ENCODE measurements at regions not wholly inside any gene's neighbourhood (a gene's known extent, or its start where the extent isn't known, plus 50 kb on each side); places are given as distances from the start of the nearest gene placed in this dataset.

DNA sequence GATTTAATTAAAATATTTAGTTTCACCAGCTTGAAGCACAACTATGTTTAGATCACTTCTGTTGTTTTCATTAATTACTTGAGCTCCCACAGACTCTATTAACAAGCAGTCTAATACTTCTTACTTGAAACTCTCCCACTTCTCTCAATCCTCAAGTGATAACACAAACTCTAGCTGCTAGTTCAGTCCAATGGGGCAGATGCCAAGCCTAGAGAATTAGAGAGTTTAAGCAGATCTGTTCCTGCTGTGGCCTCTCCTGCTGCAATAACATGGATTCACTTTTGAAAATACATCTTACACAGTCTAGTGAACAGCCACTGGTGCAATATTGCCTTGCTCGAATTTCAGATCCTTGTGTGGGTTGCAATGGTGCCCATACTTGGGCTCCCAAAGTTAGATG, 566.4 kb upstream of the SGO1 start:
- no peak overlapping the region for H3K4ac ChIP-seq (ENCODE audit: low read depth, low read length)
- H4K91ac ChIP-seq (ENCODE audit: insufficient read depth, low read depth, low read length): no peak overlapping the region
- H3K27ac ChIP-seq (ENCODE audit: insufficient read depth, low read length): no peak overlapping the region
- dilution Hi-C loops (cut with HindIII; ENCODE audit: low sequenced_read_pairs, unreplicated experiment): no loop called here
- H2BK5ac ChIP-seq (ENCODE audit: low read depth, low read length, poor library complexity, severe bottlenecking): no peak overlapping the region
- BruUV-seq (replicated peaks): no TSS peak
- no peak overlapping the region for H2BK120ac ChIP-seq (ENCODE audit: low read depth, low read length)
- no peaks in the 10 kb centered on the region for H3K27me3 ChIP-seq (ENCODE audit: control insufficient read depth, insufficient read depth, low read length)
- no peak overlapping the region for H2BK15ac ChIP-seq (ENCODE audit: low read depth, low read length)
- no peak overlapping the region for H4K8ac ChIP-seq (ENCODE audit: low read depth in 2 of 2, low read length in 2 of 2)
- in situ Hi-C loops (cut with MboI; ENCODE audit: low sequenced_read_pairs): no loop called here
- ATAC-seq (ENCODE audit: low read depth) (no peak), DNase-seq (no peak)
- H3K23ac ChIP-seq (ENCODE audit: low read depth, low read length): no peak overlapping the region
- no peak overlapping the region for H3K56ac ChIP-seq (ENCODE audit: extremely low read depth, insufficient read depth, low read length)
- H3K14ac ChIP-seq (replicated peaks; ENCODE audit: low read depth, low read length): no peak overlapping the region
- H3K4me2 ChIP-seq (ENCODE audit: low read depth, low read length): no peak overlapping the region
- H3K4me3 ChIP-seq (ENCODE audit: insufficient read depth, low read depth, low read length): no peak overlapping the region
- ChIA-PET POLR2A (ENCODE audit: unreplicated experiment) (no interaction called here), CTCF (no interaction called here)
- H3K36me3 ChIP-seq (ENCODE audit: control insufficient read depth, insufficient read depth, low read length): no peaks in the 10 kb centered on the region
- intact Hi-C loops (cut with micrococcal nuclease): no loop called here
- H3K4me1 ChIP-seq (ENCODE audit: control insufficient read depth, insufficient read depth, low read length): no peaks in the 10 kb centered on the region
- no peak overlapping the region for H2BK20ac ChIP-seq (ENCODE audit: low read depth, low read length)
- H4K20me1 ChIP-seq (ENCODE audit: insufficient read depth, low read length): no peaks in the 10 kb centered on the region
- no peak overlapping the region for H3K9ac ChIP-seq (ENCODE audit: low read depth, low read length)
- no peaks in the 10 kb centered on the region for H3K9me1 ChIP-seq (ENCODE audit: insufficient read depth, low read length)
- no peaks in the 10 kb centered on the region for H3K79me1 ChIP-seq (ENCODE audit: low read depth in 1 of 2, low read length in 2 of 2)
- TF ChIP-seq BHLHE40 (IDR thresholded peaks at IDR 0.05; ENCODE audit: low read depth, low read length) (no peak), MAFK (IDR thresholded peaks at IDR 0.05; ENCODE audit: low read depth, low read length) (no peak), RCOR1 (IDR thresholded peaks at IDR 0.05; ENCODE audit: insufficient replicate concordance, low read length) (no peak), POLR2A (IDR thresholded peaks at IDR 0.05; ENCODE audit: low read depth, low read length) (no peak), CHD1 (IDR thresholded peaks at IDR 0.05; ENCODE audit: low read depth, low read length) (no peak), SMC3 (IDR thresholded peaks at IDR 0.05; ENCODE audit: low read depth, low read length) (no peak), CEBPB (IDR thresholded peaks at IDR 0.05; ENCODE audit: low read depth, low read length) (no peak), NFE2L2 (IDR thresholded peaks at IDR 0.05; ENCODE audit: low read depth, low read length) (no peak), RFX5 (IDR thresholded peaks at IDR 0.05; ENCODE audit: low read depth, low read length) (no peak), MXI1 (IDR thresholded peaks at IDR 0.05; ENCODE audit: borderline replicate concordance, low read depth, low read length) (no peak), CTCF (conservative IDR thresholded peaks at IDR 0.05; ENCODE audit: low read depth, low read length) (no peak), MAZ (IDR thresholded peaks at IDR 0.05; ENCODE audit: borderline replicate concordance, low read depth, low read length) (no peak), RAD21 (IDR thresholded peaks at IDR 0.05; ENCODE audit: low read length) (no peak), FOS (IDR thresholded peaks at IDR 0.05; ENCODE audit: low read depth, low read length) (no peak)
- TF ChIP-seq, protein P1, sequence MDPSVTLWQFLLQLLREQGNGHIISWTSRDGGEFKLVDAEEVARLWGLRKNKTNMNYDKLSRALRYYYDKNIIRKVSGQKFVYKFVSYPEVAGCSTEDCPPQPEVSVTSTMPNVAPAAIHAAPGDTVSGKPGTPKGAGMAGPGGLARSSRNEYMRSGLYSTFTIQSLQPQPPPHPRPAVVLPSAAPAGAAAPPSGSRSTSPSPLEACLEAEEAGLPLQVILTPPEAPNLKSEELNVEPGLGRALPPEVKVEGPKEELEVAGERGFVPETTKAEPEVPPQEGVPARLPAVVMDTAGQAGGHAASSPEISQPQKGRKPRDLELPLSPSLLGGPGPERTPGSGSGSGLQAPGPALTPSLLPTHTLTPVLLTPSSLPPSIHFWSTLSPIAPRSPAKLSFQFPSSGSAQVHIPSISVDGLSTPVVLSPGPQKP (IDR thresholded peaks at IDR 0.05; ENCODE audit: borderline replicate concordance, low read depth, low read length): no peak
- TF ChIP-seq, protein P2, sequence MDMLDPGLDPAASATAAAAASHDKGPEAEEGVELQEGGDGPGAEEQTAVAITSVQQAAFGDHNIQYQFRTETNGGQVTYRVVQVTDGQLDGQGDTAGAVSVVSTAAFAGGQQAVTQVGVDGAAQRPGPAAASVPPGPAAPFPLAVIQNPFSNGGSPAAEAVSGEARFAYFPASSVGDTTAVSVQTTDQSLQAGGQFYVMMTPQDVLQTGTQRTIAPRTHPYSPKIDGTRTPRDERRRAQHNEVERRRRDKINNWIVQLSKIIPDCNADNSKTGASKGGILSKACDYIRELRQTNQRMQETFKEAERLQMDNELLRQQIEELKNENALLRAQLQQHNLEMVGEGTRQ (IDR thresholded peaks at IDR 0.05; ENCODE audit: low read depth, low read length): no peak
- no peak overlapping the region for H4K5ac ChIP-seq (ENCODE audit: low read depth, low read length)
- H2AFZ ChIP-seq (replicated peaks; ENCODE audit: low read length, poor library complexity): no peak overlapping the region
- H3K9me3 ChIP-seq (ENCODE audit: control insufficient read depth, insufficient read depth, low read length): no peaks in the 10 kb centered on the region
- no peak overlapping the region for H2AK5ac ChIP-seq (ENCODE audit: low read depth, low read length)
- WGBS, 2 experiments (ENCODE audit: extremely low coverage in 2 of 2, insufficient read length in 1 of 2): no CpG with 5 or more reads among the region's 1 CpG
- no peak overlapping the region for H2AK9ac ChIP-seq (replicated peaks; ENCODE audit: low read depth, low read length, poor library complexity)
- no peak overlapping the region for H3K18ac ChIP-seq (ENCODE audit: low read depth, low read length)
